ENCODE measurements at regions not wholly inside any gene's neighbourhood (a gene's known extent, or its start where the extent isn't known, plus 50 kb on each side); places are given as distances from the start of the nearest gene placed in this dataset.
"Not testable (repeated sequence)": the region's sequence is repeated elsewhere in the genome, so short reads cannot be mapped to it uniquely, and the experiment has no call there.

- H3K4me1 ChIP-seq = no peaks in the 10 kb centered on the region
- H3K27ac Mint-ChIP-seq (ENCODE audit: unreplicated experiment) = no peak overlapping the region
- TF ChIP-seq CTCF (IDR thresholded peaks at IDR 0.05; ENCODE audit: insufficient read depth in 1 of 2, low read depth in 1 of 2, low read length in 1 of 2, severe bottlenecking in 1 of 2, unreplicated experiment in 1 of 2) = no peak
- H3K36me3 ChIP-seq (ENCODE audit: control insufficient read depth, insufficient read depth, low read length) = no peaks in the 10 kb centered on the region
- no peaks in the 10 kb centered on the region for H3K36me3 Mint-ChIP-seq (ENCODE audit: insufficient read depth, unreplicated experiment)
- no TSS peak for BruUV-seq (replicated peaks)
- intact Hi-C loops (cut with micrococcal nuclease; ENCODE audit: unreplicated experiment) = no loop called here
- no peaks in the 10 kb centered on the region for H3K9me3 Mint-ChIP-seq (ENCODE audit: unreplicated experiment)
- POLR2A ChIA-PET = no interaction called here
- H3K27me3 ChIP-seq (replicated peaks; ENCODE audit: control insufficient read depth, insufficient read depth, low read length) = no peaks in the 10 kb centered on the region
- H3K4me3 Mint-ChIP-seq (ENCODE audit: unreplicated experiment) = no peak overlapping the region
- DNase-seq = no peak
- CTCF ChIA-PET = no interaction called here
- no peaks in the 10 kb centered on the region for H3K9me3 ChIP-seq
- no peaks in the 10 kb centered on the region for H3K4me1 Mint-ChIP-seq (ENCODE audit: low read depth, unreplicated experiment)
- peaks cover 9% of the 10 kb centered on the region for H3K27me3 Mint-ChIP-seq (ENCODE audit: insufficient read depth, unreplicated experiment)
- no peak overlapping the region for H3K4me3 ChIP-seq (ENCODE audit: low read depth, low read length)
These were observed 691.4 kb upstream of the FSHR start for GRCh38 chr2:49845671-49846070.

GRCh38 chr2:49845021-49845420, 690.7 kb upstream of the FSHR start:
- H3K9me3 Mint-ChIP-seq (ENCODE audit: unreplicated experiment) = no peaks in the 10 kb centered on the region
- no peak overlapping the region for H3K27ac Mint-ChIP-seq (ENCODE audit: unreplicated experiment)
- no peak for TF ChIP-seq CTCF (IDR thresholded peaks at IDR 0.05; ENCODE audit: insufficient read depth in 1 of 2, low read depth in 1 of 2, low read length in 1 of 2, severe bottlenecking in 1 of 2, unreplicated experiment in 1 of 2)
- ChIA-PET POLR2A (no interaction called here), CTCF (no interaction called here)
- no peak for DNase-seq
- Histone ChIP-seq H3K4me1 (no peaks in the 10 kb centered on the region), H3K9me3 (no peaks in the 10 kb centered on the region), H3K4me3 (ENCODE audit: low read depth, low read length) (no peak overlapping the region), H3K36me3 (ENCODE audit: control insufficient read depth, insufficient read depth, low read length) (no peaks in the 10 kb centered on the region), H3K27me3 (replicated peaks; ENCODE audit: control insufficient read depth, insufficient read depth, low read length) (no peaks in the 10 kb centered on the region)
- no peak overlapping the region for H3K4me3 Mint-ChIP-seq (ENCODE audit: unreplicated experiment)
- BruUV-seq (replicated peaks) = no TSS peak
- intact Hi-C loops (cut with micrococcal nuclease; ENCODE audit: unreplicated experiment) = no loop called here
- peaks cover 7% of the 10 kb centered on the region for H3K27me3 Mint-ChIP-seq (ENCODE audit: insufficient read depth, unreplicated experiment)
- H3K36me3 Mint-ChIP-seq (ENCODE audit: insufficient read depth, unreplicated experiment) = no peaks in the 10 kb centered on the region
- H3K4me1 Mint-ChIP-seq (ENCODE audit: low read depth, unreplicated experiment) = no peaks in the 10 kb centered on the region

- H3K36me3 ChIP-seq (ENCODE audit: control insufficient read depth, insufficient read depth, low read length); H3K27ac Mint-ChIP-seq (ENCODE audit: unreplicated experiment); H3K4me1 Mint-ChIP-seq (ENCODE audit: low read depth, unreplicated experiment); DNase-seq; H3K4me3 Mint-ChIP-seq (ENCODE audit: unreplicated experiment); POLR2A ChIA-PET; H3K4me3 ChIP-seq (ENCODE audit: low read depth, low read length); H3K36me3 Mint-ChIP-seq (ENCODE audit: insufficient read depth, unreplicated experiment); BruUV-seq (replicated peaks); intact Hi-C loops (cut with micrococcal nuclease; ENCODE audit: unreplicated experiment); H3K9me3 Mint-ChIP-seq (ENCODE audit: unreplicated experiment); CTCF ChIA-PET; H3K27me3 ChIP-seq (replicated peaks; ENCODE audit: control insufficient read depth, insufficient read depth, low read length); H3K27me3 Mint-ChIP-seq (ENCODE audit: insufficient read depth, unreplicated experiment); H3K4me1 ChIP-seq; H3K9me3 ChIP-seq: not testable (repeated sequence)
These were observed 689.8 kb upstream of the FSHR start for GRCh38 chr2:49844113-49844512.

GRCh38 chr2:49843314-49843713, 689.0 kb upstream of the FSHR start:
- Mint-ChIP-seq H3K27ac (ENCODE audit: unreplicated experiment) (no peak overlapping the region), H3K36me3 (ENCODE audit: insufficient read depth, unreplicated experiment) (no peaks in the 10 kb centered on the region), H3K9me3 (ENCODE audit: unreplicated experiment) (no peaks in the 10 kb centered on the region), H3K4me3 (ENCODE audit: unreplicated experiment) (no peak overlapping the region), H3K4me1 (ENCODE audit: low read depth, unreplicated experiment) (no peaks in the 10 kb centered on the region), H3K27me3 (ENCODE audit: insufficient read depth, unreplicated experiment) (peaks cover 8% of the 10 kb centered on the region)
- no peak for TF ChIP-seq CTCF (IDR thresholded peaks at IDR 0.05; ENCODE audit: insufficient read depth in 1 of 2, low read depth in 1 of 2, low read length in 1 of 2, severe bottlenecking in 1 of 2, unreplicated experiment in 1 of 2)
- peak in 1 of 2 experiments; percentile 3 for DNase-seq
- intact Hi-C loops (cut with micrococcal nuclease; ENCODE audit: unreplicated experiment) = no loop called here
- Histone ChIP-seq H3K27me3 (replicated peaks; ENCODE audit: control insufficient read depth, insufficient read depth, low read length) (no peaks in the 10 kb centered on the region), H3K9me3 (no peaks in the 10 kb centered on the region), H3K4me1 (no peaks in the 10 kb centered on the region), H3K4me3 (ENCODE audit: low read depth, low read length) (no peak overlapping the region), H3K36me3 (ENCODE audit: control insufficient read depth, insufficient read depth, low read length) (no peaks in the 10 kb centered on the region)
- no TSS peak for BruUV-seq (replicated peaks)
- ChIA-PET POLR2A (no interaction called here), CTCF (no interaction called here)
